CD1c-positive myeloid dendritic cell (primary cell): ENCODE measurements at regions not wholly inside any gene's neighbourhood (a gene's known extent, or its start where the extent isn't known, plus 50 kb on each side); places are given as distances from the start of the nearest gene placed in this dataset.

ENCODE experiments used
- DNase-seq: peaks from one replicate; pipeline ENCODE4 v3.0.0-alpha.2; 2016; ENCODE audit errors: extremely low spot score

DNA sequence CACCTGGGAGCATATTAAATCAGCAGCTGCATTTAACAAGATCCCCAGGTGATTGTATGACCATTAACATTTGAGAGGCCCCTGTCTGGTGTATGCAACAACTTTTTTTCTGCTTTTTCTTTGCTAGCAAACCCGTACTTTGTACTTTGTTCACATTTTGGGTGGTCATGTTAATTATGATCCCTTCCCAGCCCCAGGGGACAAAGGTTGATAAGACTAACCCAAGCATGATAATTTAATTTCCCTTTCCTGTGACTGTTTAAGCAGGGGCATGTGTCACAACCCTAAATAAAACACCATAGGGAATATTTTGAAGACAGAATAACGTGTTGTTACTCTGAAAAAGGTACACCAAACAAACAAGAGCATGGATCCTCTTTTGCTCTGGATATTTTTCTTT, 332.0 kb downstream of the PCDH18 start:
- DNase-seq: no peak

DNA sequence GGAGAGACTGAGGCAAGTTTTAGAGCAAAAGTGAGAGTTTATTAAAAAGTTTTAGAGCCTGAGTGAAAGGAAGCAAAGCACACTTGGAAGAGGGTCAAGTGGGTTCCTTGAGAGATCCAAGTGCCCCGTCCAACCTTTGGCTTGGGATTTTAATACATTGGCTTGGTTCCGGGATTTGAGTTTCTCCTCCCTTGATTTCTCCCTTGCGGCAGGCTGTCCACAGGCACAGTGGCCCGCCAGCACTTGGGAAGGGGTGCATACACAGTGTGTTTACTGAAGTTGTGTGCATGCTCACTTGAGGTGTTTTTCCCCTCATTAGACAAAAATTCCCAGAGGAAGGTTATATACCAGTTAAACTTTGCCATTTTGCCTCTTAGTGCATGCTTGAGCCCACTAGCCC, 333.5 kb downstream of the PCDH18 start:
- DNase-seq: no peak

DNA sequence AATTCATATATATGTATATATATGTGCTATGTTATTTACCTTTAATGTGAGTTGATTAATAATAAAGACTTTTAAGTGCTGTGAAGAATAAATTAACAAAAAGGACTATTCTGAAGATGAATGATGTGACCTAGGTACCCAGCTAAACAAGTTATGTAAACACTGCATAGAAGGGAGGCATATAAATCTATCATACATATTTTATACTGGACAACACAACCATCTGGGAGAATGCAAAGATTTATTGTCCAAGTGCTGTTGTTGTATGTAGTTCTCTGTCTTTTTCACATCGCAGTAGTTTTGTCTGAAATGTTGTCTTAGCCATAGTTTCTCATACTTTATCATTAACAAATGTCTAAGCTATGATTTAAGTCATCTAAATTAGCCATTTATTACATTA, 337.6 kb downstream of the PCDH18 start:
- DNase-seq: no peak

DNA sequence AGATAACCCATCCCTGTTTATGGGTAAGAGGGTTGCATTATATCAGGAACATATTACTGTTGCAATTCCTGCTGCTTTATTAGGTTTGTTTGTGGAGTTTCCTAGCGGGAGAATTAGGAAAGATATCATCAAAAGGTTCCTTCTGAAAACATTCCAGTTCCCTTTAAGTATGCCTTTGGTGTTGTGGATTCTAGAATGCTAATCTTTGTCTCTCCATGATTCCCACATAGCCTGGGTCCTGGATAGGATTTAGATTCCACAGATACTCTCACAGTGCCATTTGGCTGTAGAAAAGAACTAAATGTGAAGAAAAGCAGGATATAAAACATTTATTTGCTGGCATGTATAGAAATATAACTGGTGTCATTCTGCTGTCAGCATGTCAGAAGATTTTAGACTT, 338.7 kb downstream of the PCDH18 start:
- no peak for DNase-seq

DNA sequence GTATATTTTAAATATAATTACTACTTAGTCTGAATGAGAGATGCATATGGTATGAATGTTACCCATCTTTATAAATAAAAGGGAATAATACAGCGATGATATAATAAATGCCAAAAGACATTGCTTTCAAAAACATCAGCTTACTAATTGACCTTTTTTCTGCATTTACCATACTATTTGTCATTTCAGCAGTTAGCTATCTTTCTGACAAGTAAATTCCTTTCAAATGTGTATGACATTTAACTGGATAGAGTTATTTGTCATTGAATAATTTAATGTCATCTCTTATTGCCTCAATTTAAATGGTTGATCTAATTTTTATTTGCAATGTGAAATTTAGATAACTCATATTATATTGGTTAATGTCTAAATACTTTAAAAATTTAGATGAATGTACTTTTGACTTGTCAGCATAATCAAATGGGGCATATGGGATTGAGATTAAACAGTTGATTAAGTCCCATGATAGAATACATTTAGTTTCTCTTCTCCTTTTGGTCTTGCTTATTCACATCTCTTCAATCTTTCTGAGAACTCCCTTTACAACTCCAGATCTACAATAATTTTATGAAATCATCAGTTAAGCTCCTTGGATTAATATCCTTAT, 350.9 kb downstream of the PCDH18 start:
- DNase-seq: no peak

DNA sequence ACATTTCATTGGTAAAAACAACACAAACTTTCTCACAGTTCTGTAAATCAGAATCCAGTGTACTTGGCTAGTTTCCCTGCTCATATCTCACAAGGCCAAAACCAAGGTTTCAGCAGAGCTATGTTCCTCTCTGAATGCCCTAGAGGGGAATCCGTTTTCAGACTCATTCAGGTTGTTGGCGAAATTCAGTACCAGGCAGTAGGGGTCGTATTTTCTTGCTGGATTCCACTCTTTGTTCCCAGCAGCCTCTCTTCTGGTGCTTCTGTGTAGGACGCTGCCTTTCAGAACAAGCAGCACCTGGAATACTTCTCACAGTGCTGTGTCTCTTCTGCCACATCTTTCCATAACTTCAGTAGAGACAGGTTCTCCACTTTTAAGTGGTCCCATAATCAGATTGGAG, 351.9 kb downstream of the PCDH18 start:
- no peak for DNase-seq

DNA sequence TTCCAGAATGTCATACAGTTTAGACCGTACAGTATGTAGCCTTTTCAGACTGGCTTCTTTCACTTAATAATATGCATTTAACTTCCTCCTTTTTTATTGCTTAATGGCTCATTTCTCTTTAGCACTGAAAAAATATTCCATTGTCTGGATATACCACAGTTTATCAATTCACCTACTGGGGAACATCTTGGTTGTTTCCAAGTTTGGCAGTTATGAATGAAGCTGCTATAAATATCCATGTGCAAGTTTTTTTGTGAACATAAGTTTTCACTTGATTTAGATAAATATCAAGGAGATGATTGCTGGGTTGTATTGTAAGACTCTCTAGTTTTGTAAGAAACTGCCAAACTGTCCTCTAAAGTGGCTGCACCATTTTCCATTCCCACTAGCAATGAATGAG, 375.5 kb downstream of the PCDH18 start:
- no peak for DNase-seq

DNA sequence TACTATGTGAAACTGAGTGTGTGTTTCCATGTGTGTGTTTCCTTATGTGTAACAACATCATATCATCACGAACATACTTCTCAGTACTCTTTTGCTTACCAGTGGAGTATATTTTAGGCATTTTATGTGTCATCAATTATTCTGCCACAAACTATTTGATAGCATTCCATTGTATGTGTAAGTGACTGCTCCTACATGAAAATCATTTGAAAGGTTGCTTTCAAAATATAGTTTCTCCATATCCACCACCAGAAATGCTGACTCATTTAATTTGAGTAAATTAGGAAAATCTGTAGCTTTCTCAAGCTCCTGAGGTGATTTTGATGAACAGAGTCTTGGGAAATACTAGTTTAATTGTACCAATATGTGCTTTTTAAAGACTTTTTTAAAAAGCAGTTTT, 376.2 kb downstream of the PCDH18 start:
- DNase-seq: no peak

DNA sequence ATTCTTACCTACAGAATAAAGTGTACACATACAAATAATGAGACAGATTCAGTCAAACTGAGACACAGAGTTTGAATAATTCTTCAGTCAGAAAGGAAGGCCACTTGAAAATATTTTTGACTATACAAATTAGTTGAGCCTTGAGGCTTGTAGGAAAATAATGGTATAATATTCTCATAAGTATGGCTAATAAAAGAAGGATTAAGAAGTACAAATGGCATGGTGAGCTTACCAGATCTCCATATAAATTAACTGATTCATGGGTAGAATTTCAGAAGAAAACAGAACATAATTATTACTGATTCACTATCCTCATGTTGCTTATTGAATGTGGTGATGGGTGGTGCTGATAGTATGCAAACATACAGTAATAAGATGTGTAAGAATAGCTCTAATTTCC, 401.1 kb downstream of the PCDH18 start:
- no peak for DNase-seq

DNA sequence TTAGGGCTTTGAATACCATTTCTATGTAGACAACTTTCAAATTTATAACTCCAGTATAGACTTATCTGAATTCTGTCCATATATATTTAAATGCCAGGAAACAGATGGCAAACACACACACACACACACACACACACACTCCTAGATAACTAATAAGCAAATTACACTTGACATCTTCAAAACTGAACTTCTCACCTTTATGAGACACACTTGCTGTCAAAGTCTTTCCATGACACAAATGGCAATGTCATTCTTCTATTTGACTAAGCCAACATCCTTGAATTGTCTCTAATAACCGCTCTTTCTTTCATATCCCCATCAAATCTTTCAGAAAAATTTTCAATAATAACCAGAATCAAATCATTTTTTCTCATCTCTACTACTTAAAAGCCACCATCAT, 402.4 kb downstream of the PCDH18 start:
- no peak for DNase-seq

DNA sequence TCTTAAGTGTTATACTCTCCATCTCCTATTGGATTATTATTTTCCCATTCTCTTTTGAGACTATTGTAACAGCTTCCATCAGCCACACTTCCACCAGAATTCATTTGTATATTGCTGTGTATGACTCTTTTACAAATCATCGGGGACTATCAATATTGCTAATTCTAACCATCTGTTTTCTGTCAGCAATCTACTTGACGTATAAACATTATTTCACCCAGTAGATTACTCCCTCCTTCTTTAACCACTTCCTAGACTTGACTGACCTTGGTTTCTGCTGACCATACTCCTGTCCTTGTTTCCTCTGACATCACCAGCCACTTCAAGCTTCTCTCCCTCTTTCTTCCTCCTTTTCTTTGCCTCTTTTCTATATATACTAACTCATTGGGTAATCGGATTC, 402.9 kb downstream of the PCDH18 start:
- no peak for DNase-seq

DNA sequence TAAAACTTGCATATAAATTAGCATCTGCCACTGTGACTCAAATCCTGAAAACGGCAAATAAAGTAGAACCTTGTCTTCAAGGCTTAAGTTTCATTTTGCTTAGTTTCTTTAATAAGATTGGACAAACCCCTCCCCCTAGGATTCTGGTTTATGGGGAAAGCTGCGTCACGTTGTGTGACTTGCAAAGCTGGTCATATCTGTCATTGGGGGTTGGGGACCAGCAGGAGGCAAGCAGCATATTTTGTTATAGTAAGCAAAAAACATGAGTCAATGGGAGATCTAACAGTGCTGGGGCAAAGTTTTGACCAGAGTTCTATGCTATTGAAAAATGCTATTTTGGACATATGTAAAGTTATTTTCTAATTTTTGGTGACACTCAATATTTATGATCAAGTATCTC, 407.3 kb downstream of the PCDH18 start:
- DNase-seq: no peak

DNA sequence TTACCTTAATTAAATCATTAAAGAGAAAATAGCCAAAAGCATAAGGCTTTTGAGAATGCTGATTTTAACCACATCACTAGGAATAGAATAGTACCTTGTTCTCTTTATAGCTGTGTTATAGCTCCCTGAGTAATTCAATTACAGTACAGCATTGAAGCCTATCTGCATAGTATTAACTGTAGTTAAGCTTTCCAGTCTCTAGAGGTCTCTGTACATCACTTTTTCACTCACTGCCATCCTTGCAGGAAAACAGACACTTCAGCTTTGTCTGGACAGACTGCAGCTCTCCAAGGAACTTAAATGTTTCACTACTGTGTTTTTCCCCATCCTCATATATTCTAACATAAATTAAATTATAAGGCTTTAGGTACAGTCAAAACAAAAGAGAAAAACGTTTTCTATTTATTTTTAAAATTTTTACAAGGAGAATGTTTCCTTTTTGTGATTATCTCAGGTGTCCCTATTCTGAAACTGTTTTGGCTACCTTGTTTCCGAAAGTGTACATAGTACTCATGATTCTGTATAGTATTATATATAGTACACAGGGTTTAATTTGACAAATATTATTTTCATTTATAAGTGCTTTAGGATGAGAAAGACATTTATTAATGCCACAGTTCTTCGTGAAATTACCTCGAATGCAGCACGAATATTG, 407.9 kb downstream of the PCDH18 start:
- DNase-seq: peak; percentile 1

DNA sequence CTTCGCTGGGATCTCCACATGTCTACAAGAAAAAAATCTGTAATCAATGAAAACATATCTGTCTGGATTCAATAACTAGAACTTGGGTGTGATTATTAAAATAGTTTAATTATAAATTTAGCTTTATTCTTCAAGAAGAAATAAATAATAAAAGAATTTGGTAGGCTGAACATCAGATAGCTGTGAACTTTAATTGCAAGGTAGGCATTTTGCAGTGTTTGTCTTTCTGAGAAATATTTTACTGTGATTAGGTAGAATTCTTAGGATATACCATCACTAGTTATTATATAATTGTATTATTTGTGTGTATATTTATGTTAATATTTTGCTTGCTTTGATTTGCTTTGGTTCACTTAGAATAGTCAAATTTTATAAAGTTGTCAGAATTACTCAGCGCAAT, 409.4 kb downstream of the PCDH18 start:
- no peak for DNase-seq

DNA sequence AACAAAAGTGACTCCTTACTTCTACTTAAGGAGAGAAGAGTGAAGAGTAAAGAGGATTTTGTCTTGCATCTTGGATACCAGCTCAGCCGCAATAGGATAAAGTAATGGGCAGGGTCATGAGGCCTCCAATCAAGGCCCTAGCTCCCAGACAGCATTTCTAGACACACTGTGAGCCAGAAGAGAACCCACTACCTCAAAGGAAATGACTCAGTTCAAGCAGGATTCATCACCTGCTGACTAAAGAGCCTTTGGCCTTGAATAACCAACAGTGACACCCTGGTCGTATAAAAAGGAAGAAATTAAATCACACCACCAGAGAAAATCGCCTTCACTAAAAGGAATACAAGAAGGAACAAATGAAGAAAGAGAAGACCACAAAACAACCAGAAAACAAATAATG, 416.1 kb downstream of the PCDH18 start:
- DNase-seq: no peak

DNA sequence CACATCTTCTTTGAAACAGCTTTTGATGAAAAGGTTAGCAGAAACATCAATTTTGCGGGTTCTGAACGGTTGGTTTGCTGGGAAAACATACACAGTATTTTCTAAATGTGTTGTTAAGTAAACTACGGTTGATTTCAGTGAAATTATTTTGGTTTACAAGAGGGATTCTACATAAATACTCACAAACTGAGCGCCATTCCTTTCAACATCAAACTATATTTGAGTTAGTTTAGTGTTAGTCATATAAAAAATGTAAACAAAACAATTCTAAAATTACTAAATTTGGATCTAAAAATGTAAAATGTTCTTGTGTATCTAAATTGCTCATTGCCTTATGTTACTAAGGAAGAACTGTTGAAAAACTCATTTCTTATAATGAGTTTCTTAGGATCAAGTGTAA, 425.6 kb downstream of the PCDH18 start:
- DNase-seq: no peak

DNA sequence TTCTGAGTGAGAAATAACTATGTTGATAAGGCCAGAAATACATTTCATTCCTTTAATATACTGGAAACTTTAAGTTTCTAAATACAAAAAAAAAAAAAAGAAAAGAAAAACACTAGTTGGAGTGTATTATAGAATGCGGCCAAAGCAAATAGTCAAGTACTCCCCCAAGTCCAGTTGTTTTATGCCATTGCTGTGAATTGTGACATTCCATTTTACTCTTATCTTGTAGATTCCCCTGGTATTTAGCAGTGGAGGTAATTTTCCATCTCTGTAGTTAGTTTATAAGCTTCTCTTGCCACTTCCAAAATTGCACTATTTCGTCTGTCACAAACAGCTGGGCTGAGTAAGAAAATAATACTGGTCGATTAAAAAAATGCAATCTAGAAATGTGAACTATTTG, 426.0 kb downstream of the PCDH18 start:
- no peak for DNase-seq

DNA sequence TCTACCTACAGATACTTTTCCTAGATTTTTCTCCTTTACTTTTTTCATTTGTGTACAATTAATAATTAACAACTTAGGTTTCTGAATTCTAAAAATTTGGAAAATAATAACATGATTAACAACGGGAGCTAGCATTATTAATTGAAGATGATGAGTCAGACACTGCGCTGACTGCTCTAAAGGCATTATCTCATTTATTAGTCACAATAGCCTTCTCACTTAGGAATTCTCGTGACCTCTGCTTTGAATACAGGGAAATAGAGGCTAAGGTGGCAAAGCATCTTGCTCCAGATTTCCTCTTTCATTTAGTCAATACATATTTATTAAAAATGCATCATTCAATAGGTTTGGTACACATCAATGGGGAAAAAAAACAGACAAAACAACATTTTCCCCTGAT, 441.3 kb downstream of the PCDH18 start:
- DNase-seq: no peak

DNA sequence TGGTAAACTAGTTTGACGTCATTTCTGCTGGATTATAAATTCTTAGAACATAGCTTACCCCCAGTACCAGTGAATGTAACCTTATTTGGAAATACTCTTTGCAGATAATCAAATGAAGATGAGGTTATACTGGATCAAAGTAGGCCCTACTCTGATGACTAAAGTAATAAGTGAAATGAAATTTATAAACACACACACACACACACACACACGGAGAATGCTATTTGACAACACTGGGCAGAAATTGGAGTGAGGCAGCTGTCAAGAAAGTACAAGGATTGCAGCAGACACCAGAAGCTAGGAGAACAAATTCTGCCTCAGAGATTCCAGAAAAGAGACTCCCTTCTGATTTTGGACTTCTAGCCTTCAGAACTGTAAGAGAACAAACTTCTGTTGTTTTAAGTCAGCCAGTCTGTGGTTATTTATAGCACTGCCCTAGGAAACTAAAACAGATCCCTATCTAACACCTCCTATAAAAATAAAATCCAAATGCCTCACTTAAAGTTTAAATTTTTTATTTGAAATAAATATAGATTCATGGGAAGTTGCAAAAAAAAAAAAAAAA, 448.6 kb downstream of the PCDH18 start:
- no peak for DNase-seq

DNA sequence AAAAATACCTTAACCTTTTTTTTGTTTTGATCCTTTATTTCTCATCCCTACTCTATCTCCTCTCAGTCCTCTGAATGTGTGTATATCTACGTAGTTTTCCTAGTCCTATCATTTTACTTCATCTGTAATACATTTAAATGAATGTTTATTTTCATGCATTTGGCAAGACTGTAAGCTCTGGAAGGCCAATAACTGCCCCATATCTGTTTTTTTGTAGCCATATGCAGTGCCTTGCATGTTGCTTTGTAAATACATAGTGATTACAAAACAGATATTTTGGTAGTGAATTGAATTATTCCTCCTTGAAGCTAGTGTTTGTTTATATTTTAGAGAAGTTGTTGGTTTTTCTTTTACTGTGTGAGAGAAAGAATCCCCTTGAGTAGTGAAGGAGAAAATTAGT, 450.2 kb downstream of the PCDH18 start:
- DNase-seq: no peak

DNA sequence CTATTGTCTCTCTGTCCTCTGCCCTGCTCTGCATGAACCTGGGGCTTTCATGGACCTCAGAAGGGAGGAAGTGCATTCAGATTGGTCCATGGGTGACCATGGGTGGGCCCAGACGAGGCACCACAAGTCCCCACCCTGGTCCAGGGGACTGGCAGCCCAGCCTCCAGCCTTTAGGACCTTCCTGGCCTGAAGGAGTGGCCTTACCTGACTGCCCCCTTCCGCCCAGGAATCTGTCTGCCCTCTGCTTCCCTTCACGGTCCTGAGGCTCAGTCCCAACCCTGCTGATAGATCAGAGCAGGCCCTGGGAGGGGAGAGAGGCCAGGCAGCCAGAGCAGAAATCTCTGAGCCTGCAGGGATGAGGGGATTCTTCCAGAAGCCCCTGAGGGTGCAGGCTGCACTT, 455.4 kb downstream of the PCDH18 start:
- no peak for DNase-seq

DNA sequence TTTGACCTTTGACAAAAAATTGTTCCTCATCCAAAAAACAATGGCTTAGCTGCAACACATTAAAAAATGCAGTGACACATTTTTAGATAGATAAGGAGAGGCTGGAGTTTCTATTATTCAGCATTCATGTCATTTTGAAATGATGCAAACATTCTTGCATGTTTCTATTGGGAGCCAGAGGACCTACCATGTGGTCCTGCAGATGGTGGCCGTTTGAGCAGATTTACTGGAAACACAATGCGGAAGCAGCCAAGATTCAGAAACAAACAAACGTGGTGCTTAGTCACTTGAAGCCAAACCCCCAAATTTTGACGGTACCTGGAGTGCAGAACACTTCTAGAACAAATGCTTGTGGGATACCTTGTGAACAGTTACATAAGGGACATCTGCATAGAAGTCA, 456.7 kb downstream of the PCDH18 start:
- no peak for DNase-seq

DNA sequence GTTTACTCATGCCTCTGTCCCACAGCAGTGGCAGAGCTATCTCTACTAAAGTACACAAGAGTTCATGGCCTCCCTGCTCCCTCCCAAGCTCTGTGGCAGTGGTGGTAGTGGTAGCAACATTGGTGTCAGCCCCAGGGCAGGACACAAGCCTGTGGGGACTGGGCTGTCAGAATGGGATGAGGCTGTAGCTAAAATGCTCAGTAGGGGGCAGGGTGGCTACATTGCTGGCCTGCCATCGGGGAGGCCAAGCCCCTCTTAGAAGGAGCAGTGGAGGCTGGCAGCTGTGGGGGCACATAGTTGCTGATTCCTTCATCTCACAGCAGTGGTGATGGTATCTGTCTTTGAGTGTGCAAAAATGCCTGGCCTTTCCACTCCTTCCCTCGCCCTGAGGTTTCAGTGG, 461.7 kb downstream of the PCDH18 start:
- no peak for DNase-seq

DNA sequence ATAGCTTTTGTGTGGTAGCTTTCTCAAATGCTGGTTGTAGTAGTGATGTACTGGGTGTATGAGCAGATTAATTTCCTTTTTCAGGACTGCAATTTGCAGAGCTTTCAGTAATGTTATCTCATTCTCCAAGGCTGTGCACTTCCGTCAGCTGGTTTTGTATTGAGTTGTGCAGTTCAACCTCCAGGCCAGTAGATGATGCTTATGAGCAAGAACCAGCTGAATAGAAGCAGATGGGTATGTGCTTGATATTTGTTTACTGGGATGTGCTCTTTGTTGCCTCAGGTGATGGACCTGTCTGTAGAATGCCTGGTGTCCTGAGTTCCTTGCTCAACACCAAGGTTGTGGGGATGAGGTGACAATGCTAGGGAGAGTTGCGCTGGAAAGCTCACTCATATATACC, 462.8 kb downstream of the PCDH18 start:
- no peak for DNase-seq
